GM10266 (cell line): ENCODE measurements at regions not wholly inside any gene's neighbourhood (a gene's known extent, or its start where the extent isn't known, plus 50 kb on each side); places are given as distances from the start of the nearest gene placed in this dataset.

Experiments
- DNase-seq: peaks from one replicate; pipeline ENCODE4 v3.0.0; 2012; ENCODE audit errors: extremely low spot score
- TF ChIP-seq, protein P1 (sequence below): IDR thresholded peaks from 2 replicates; pipeline ENCODE4 v1.5.1; 2012; ENCODE audit warnings: mild to moderate bottlenecking, low read depth; ENCODE audit not compliant: control insufficient read depth, insufficient read depth; ENCODE audit errors: missing control alignments

DNA sequence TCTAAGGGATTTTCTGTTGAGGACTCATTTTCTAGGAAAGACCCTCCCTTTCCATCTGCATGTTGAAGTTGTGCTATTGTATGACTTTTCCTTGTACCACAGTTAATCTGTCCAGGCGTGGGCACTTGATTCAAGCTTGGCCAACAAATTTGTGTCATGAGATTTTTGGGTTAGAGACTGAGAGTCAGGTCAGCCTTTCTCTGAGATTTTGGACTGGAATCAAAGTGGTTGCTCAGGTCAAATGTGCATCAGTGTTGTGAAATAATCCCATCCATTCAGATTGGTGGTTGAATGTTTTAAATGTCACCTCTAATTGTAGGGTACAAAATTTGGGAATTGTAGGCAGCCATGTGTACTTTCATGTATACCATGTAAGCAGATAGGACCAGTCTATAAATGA, 545.2 kb upstream of the IGFBP7 start:
- TF ChIP-seq, protein P1, sequence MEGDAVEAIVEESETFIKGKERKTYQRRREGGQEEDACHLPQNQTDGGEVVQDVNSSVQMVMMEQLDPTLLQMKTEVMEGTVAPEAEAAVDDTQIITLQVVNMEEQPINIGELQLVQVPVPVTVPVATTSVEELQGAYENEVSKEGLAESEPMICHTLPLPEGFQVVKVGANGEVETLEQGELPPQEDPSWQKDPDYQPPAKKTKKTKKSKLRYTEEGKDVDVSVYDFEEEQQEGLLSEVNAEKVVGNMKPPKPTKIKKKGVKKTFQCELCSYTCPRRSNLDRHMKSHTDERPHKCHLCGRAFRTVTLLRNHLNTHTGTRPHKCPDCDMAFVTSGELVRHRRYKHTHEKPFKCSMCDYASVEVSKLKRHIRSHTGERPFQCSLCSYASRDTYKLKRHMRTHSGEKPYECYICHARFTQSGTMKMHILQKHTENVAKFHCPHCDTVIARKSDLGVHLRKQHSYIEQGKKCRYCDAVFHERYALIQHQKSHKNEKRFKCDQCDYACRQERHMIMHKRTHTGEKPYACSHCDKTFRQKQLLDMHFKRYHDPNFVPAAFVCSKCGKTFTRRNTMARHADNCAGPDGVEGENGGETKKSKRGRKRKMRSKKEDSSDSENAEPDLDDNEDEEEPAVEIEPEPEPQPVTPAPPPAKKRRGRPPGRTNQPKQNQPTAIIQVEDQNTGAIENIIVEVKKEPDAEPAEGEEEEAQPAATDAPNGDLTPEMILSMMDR, result no peak
- no peak for DNase-seq

DNA sequence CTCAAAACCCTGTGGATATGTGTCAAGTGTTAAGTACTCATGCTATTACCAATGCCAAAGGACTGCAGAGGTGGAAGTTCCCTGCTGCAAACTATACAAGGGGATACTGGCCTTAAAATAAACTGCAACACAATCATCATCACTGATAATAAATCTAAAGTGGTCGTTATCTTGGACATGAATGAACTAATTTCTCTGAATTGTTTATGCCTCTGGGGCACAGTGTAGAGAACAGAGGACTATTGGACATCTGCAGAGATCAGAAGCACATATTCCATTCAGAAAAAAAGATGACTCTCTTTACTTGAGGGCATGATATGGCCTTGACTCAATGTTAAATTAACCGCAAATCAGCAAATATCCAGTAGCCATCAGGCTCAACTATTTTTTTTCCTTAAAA, 542.6 kb upstream of the IGFBP7 start:
- TF ChIP-seq, protein P1, result no peak
- no peak for DNase-seq

DNA sequence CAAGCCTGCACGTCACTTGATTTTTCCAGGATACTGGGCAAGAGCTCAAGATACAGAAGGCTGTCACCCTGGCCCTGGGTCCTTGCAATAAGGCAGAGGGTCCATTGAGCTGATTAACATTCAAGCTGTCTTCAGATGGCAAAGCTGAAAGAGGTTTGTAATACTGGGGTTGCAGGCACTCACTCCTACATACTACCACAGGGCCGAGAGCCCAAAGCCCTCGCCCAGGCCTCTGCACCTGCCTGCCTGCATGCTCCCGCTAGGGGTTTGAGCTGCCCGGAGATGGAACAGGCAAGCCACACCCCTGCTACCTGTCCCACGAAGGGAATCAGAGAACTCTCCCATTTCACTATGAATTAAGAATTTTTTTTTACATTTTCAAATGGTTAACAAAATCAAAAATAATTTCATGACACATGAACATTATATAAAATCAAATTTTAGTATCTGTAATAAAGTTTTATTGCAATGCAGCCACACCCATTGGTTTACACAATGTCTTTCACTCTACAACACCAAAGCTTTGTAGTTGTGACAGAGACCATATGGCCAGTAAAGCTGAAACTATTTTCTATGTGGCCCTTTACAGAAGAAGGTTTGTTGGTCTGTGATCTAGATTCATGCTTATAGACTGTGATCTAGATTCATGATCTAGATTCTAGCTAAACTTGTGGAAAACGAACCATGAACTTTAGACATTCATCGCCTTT, 530.4 kb upstream of the IGFBP7 start:
- DNase-seq, result no peak
- TF ChIP-seq, protein P1, result no peak

DNA sequence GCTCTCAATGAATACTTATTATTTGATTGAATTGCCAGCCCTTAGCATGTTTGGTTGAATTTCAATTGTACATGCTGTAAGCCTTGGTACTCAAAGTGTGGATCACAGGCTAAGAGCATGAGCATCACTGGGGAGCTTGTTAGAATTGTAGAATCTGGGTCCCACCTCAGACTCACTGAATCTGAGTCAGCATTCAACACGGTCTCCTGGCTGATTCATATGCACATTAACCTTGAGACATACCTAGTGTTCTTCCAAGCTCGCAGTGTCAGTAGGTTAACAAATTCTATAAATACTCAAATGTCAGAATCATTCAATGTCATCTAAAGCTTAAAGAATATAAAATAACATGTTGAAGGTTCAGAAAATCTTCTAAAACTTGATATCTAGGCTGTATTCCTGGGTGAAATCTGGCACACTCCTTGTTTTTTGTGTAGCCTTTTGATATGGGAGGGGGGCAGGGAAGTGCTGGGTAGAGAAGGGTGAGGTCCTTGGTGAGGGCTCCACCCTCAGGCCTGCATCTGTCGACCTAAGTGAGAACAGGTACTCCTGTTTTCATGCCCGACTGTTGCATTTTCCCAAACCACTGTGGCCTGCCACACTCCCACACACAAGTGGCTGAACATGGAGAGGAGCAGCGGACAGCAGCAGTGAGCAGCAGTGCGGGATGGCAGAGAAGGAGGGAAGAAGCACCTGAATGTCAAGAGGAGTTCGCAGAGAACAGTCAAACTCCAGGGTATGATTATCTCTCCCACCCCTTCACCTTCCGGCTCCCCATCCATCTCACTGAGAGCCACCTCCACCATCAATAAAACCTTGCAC, 529.6 kb upstream of the IGFBP7 start:
- TF ChIP-seq, protein P1, result no peak
- DNase-seq, result no peak

DNA sequence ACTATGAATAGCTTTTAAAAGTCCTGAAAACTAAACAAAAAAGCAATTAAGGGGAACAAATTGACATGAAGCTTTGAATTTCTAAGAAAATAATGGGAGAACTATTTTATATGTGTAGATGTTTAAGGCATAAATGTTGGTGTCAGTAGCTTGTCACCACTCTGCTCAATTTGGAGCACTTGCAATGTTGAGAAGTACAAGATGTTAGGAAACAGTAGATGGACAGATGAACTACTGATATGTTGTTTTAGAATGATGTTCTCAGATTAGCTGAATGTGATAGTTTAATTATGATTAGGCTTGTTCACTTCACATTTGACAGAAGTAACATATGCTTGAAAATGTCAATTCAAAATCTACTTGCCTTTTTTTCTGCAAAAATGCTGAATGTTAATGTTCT, 525.7 kb upstream of the IGFBP7 start:
- TF ChIP-seq, protein P1, result no peak
- no peak for DNase-seq

DNA sequence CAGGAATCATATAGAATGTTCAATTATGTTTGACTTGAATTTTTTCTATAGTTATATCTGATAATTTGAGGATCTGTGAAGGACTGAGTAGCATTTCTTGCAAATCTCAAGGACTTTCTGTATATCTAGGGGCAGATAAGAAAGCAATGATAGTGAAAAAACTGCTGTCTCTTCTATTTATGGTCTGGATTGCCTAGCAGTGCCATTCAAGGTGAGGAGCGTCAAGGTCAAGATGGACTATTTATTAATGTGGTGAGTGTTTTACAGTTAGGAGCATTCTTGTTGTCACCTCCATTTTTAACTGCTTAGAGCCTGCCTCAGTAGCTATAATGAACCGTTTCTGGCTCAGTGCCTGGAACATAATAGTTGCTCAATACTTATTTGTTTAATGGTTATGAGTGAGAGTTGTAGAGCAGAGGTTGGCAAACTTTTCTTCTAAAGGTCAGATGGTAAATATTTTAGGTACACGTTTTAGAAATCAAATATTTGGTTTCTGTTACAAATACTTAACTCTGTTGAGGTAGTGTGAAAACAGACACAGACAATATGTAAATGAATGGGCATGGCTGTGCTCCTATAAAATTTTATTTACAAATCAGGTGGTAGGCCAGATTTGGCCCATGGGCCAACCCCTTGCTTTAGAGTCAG, 523.2 kb upstream of the IGFBP7 start:
- TF ChIP-seq, protein P1, result no peak
- DNase-seq, result no peak
